ENCODE measurements at regions not wholly inside any gene's neighbourhood (a gene's known extent, or its start where the extent isn't known, plus 50 kb on each side); places are given as distances from the start of the nearest gene placed in this dataset.

DNA sequence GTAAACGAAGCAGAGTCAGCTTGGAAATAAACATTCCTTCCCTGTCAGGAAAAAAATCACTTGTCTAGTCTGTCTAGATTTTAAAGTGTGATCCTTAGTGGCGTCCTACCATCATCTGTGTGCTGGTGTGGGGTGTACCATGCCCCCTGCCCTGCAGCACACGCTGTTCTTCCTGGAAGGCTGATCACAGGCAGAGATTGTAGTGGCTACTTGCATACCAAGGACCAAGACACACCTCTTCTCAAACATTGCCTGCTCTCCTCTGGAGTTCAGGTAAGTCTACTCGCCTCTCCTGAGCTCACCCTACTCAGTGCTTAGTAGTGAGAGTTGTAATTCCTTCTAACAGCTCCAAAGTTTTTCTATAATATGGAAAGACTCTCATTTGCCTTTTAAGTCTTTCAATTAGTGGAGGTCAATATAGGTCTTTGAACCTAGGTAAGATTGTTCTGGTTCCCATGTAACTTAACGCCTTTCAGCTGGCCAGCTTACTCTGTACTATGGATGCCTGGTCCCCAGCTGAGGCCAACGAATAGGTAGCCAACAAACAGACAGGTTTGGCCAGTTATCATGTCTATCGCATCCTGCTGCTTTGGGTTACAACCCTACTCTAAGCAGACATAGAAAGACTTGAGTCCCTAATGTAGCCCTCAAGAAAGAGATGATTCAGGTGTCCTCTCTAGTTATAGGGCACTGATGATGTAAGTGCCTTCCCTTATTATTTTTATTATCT, 55.4 kb downstream of the XCL1 start:
- DNase-seq = no peak

DNA sequence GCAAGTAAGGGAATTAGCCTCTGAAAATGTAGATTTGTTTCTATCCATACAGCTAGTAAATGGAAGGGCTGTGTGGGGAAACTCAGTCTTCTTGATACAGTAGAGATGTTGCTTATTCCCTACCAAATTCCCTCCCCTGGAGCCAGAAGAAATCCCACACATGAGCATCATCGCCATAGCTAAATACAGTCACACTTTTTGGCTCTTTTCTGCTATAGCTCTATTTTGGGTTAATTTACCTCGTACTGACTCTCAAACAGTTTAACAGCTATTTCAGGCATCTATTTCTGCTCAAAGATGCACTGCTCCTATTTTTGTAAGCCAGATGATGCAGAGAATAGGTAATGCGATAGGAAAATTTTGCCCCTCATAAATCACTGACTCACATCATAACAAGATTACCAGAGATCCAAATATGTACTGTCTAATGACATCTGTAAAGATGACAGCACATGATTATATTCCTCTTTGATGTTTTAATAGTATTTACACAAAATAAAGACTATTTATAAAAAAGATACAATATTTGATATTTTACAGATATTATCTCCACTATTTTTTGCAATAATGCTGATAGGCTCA, 58.6 kb downstream of the XCL1 start:
- no peak for DNase-seq

DNA sequence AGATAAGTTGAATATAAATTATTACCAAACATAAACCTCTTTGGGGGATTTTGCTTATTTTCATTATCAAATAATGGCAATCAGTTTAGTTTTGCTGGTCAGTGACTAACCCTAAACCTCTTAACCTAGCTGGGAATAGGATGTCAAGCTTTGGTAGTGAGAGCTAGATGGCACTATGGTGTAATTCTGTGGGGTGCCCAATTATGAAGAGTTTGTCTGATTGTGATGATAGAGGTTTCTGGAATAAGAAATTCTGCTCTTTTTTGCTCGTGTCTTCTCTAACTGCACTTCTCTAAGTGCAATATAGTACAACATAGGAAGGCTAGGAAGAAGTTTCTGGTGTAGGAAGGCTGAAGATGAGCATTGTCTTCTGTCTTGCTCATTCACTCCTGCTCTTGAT, 59.8 kb downstream of the XCL1 start:
- no peak for DNase-seq

DNA sequence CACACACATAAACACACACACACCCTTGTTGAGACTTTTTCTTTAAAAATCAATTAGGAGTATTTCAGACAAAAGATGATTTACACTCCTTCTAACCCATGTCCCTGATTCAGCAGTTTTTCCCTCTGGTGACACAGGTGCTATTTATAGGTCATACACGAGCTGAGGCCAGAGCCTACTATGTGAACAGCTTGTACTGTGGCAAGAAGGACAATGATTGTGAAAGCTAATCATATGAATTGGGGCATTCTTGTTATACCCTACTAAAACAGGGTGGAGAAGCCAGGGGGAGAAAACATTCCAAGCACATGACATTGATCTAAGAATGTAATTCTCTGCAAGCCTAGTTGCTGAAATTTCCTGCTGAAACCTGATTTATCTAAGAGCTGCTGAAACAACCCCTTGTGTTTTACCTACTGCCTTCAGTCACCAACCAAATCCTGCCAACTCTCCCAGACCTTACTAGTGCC, 60.3 kb downstream of the XCL1 start:
- DNase-seq = no peak

DNA sequence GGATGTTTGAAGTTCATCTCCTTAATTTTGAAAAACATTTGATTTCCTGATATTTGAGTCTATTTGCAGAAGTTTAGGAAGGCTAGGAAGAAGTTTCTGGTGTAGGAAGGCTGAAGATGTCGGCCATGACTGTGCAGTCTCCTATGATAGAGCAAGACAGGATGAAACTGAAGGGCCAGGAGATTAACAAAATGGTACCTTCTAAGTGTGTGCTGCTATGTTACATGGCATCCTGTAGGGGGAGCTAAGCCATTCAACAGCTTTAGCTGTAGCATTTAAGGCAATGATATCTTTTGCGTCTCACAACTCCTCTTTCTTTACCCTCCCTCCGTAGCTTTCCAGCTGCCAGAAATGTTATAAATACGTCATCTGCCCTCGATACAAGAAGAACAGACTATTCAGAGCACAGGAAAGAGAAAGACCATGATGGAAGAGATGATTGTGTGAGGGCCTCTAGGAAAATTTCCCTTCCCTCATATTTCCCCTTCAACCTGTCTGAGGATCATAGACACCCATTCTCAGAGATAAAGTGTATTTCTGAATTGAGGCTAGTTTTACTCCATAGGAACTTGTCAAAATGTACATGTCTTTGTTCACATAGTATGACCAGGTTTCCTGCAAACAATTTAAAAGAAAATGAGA, 61.1 kb downstream of the XCL1 start:
- DNase-seq = peak; percentile 3

DNA sequence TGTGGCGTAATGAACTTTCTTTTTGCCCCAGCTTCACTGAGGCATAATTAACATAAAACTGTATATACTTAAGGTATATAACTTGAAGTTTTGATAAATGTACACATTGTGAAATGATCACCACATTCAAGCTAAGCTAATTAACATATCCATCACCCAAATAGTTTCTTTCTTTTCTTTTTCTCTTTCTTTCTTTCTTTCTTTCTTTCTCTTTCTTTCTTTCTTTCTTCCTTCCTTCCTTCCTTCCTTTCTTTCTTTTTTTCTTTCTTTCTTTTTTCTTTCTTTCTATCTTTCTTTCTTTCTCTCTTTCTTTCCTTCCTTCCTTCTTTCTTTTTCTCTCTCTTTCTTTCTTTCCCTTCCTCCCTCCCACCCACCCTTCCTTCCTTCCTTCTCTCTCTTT, 62.5 kb downstream of the XCL1 start:
- no peak for DNase-seq

DNA sequence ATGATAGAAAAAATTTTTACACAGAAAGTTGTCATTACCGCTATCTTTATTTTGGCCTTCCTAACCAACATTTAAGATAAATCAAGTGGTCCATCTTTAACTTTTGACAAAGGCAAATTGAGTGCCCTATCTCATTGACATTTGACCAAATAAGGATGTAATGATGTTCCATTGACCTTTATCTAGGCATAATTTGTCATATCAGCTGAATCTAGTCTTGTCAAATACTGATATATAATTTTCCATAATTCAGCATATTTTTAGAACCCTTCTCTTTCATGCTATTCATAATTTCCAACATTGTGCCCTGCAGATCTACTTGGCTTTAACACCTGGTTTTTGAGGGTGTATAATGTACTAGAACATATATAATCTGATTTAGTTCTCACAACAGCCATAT, 63.8 kb downstream of the XCL1 start:
- no peak for DNase-seq

DNA sequence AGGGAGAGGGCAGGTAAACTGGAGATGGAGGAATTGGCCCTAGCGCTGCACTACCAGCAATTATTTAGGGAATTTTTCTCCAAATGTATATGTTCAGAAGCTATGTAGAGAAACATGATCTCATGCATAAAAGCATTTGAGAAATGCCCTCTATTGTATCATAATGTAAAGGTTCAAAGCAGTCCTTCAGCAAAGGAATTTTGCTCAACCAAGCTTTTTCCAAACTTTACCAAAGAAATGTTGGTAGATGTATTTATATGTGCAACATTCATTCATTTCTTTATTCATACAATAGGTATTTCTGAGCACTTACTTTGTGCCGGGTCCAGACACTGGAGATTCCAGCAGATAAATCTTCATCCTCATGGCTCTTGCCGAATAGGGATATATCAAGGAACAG, 64.4 kb downstream of the XCL1 start:
- DNase-seq = no peak

DNA sequence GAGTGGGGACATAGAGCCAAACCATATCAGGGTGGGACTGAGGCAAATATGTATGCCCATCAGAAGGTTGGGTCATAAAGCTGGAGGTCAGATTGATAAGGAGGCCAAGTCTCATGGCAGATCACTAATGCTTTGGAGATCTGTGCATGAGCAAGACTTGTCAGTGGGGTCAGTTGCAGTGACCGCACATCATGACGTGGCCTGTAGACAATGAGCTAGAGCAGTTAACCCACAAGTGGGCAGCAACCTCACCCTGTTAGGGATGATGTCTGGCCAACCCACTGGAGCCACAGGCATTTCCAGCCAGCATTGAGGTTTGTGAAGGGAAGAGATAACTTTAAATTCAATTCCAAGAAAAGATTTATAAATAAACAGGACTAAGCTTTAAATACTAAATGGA, 66.7 kb downstream of the XCL1 start:
- no peak for DNase-seq
